ENCODE measurements at regions not wholly inside any gene's neighbourhood (a gene's known extent, or its start where the extent isn't known, plus 50 kb on each side); places are given as distances from the start of the nearest gene placed in this dataset.

DNA sequence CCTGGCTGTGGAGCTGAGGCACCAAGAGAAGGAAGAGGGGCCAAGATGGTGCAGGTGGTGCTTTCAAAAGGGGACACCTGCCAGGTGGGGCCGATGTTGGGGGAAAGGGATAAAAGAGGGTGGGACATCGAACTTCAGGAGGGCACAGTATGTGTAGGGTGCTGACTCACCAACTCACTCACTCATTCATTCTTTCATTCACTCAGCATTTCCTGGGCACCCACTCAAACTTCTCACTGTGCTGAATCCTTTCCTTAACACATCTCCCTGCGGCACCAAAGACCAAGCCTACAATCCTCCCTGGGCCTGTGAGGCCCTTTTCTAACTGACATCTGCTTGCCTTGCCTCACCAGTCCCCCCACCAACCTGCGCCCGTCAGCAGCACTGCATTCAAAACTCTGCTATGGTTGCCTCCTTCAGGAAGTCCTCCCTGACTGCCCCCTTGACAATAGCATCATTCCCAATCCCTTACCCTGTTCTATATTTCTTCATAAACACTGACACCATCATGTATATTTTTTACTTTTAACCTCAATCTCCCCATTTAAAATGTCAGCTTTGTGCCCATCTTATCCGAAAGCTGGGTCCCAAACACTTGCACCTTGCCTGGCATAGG is 246.6 kb downstream of the MN1 start:
- no peak for TF ChIP-seq EZH2phosphoT487 (IDR thresholded peaks at IDR 0.05; ENCODE audit: low read depth)
- TF ChIP-seq, protein P1, sequence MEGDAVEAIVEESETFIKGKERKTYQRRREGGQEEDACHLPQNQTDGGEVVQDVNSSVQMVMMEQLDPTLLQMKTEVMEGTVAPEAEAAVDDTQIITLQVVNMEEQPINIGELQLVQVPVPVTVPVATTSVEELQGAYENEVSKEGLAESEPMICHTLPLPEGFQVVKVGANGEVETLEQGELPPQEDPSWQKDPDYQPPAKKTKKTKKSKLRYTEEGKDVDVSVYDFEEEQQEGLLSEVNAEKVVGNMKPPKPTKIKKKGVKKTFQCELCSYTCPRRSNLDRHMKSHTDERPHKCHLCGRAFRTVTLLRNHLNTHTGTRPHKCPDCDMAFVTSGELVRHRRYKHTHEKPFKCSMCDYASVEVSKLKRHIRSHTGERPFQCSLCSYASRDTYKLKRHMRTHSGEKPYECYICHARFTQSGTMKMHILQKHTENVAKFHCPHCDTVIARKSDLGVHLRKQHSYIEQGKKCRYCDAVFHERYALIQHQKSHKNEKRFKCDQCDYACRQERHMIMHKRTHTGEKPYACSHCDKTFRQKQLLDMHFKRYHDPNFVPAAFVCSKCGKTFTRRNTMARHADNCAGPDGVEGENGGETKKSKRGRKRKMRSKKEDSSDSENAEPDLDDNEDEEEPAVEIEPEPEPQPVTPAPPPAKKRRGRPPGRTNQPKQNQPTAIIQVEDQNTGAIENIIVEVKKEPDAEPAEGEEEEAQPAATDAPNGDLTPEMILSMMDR (IDR thresholded peaks at IDR 0.05; ENCODE audit: low read depth, low read length) = no peak
